Cardiac muscle cell (in vitro differentiated cells and primary cell): ENCODE measurements at regions not wholly inside any gene's neighbourhood (a gene's known extent, or its start where the extent isn't known, plus 50 kb on each side); places are given as distances from the start of the nearest gene placed in this dataset.

Source experiments
- DNase-seq, 2 donors: peaks; one replicate each; pipeline versions ENCODE4 v3.0.0 to v3.0.0-alpha.2; 2010 to 2017; ENCODE audit warnings: low read depth in 1 of 2, low spot score in 1 of 2
- H3K27ac ChIP-seq: fragments of 200-600 bp; sonication (generic); 2 replicates; pipeline ENCODE4 v1.5.1; 2016
- H3K27me3 ChIP-seq: fragments of 200-600 bp; sonication (generic); 2 replicates; pipeline ENCODE4 v1.6.0; 2016; ENCODE audit warnings: control low read depth
- H3K36me3 ChIP-seq: fragments of 200-600 bp; sonication (generic); 2 replicates; pipeline ENCODE4 v1.5.1; 2016; ENCODE audit warnings: control low read depth
- H3K4me1 ChIP-seq: fragments of 200-600 bp; sonication (generic); 2 replicates; pipeline ENCODE4 v1.8.1; 2017; ENCODE audit warnings: low read depth, mild to moderate bottlenecking, mixed run types
- H3K4me3 ChIP-seq: fragments of 200-600 bp; sonication (generic); 2 replicates; pipeline ENCODE4 v1.5.1; 2016; ENCODE audit warnings: mild to moderate bottlenecking
- H3K9me3 ChIP-seq: fragments of 200-600 bp; sonication (generic); 2 replicates; pipeline ENCODE4 v1.5.1; 2017; ENCODE audit warnings: low read depth, mild to moderate bottlenecking, control low read depth
- CTCF ChIP-seq: IDR thresholded peaks from 2 replicates; pipeline ENCODE4 v1.5.1; 2012; ENCODE audit warnings: low read depth, mild to moderate bottlenecking, low read length

- H3K9me3 ChIP-seq: no peaks in the 10 kb centered on the region
- H3K4me1 ChIP-seq: no peaks in the 10 kb centered on the region
- no peak overlapping the region for H3K27ac ChIP-seq
- no peak for DNase-seq
- no peak for TF ChIP-seq CTCF
- H3K4me3 ChIP-seq: no peak overlapping the region
- H3K27me3 ChIP-seq: no peaks in the 10 kb centered on the region
- H3K36me3 ChIP-seq: no peaks in the 10 kb centered on the region
Observed at GRCh38 chr18:21184396-21184996, 57.5 kb upstream of the GREB1L start.

GRCh38 chr18:21187886-21188285 is 54.1 kb upstream of the GREB1L start:
- no peaks in the 10 kb centered on the region for H3K27me3 ChIP-seq
- no peak for DNase-seq
- no peak overlapping the region for H3K4me3 ChIP-seq
- H3K27ac ChIP-seq: no peak overlapping the region
- TF ChIP-seq CTCF: no peak
- no peaks in the 10 kb centered on the region for H3K9me3 ChIP-seq
- H3K4me1 ChIP-seq: no peaks in the 10 kb centered on the region
- no peaks in the 10 kb centered on the region for H3K36me3 ChIP-seq

- no peak overlapping the region for H3K27ac ChIP-seq
- H3K9me3 ChIP-seq: no peaks in the 10 kb centered on the region
- H3K36me3 ChIP-seq: no peaks in the 10 kb centered on the region
- peak; percentile 83 for TF ChIP-seq CTCF
- peak; percentile 74 to 81 for DNase-seq
- H3K4me3 ChIP-seq: no peak overlapping the region
- no peaks in the 10 kb centered on the region for H3K4me1 ChIP-seq
- no peaks in the 10 kb centered on the region for H3K27me3 ChIP-seq
Observed at GRCh38 chr18:21191596-21192307, 50.3 kb upstream of the GREB1L start.
